ENCODE measurements at regions not wholly inside any gene's neighbourhood (a gene's known extent, or its start where the extent isn't known, plus 50 kb on each side); places are given as distances from the start of the nearest gene placed in this dataset.
"Not testable (repeated sequence)": the region's sequence is repeated elsewhere in the genome, so short reads cannot be mapped to it uniquely, and the experiment has no call there.

DNA sequence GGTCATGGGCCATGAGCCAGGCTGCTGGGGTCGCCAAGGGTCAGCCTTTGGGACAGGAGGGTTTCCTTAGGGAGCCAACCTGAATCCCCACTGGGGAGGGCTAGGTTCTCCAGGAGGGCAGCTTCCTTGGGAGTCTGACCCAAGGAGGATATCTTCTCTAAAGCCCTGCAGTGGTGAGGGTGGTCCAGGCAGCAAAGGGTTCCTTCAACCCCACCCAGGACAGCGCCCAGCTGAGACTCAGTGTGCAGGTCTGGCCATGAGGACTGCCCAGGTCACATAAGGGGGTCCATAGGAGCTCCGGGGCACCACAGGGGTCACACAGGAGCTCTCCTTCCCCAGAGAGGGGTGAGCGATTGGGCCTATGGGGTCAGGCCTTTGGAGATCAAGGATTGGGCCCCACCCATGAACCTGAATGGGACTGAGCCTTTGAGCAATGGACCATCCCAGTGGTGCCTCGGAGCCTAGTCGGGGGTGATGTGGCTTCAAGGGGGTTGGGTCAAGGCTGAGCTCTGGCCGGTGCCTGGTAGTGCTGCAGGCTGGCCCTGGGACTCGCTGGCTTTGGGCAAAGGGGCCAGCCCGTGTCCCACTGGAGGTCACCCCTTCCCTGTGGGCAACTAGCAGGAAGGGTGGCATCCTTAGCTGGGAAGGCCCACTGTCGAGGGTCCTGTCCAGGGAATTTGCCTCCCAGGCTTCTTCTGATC lies 216.5 kb downstream of the SNRPN start:
- no peak for DNase-seq

- no peak for DNase-seq
Measured at GRCh38 chr15:25171856-25172687, 217.3 kb downstream of the SNRPN start.

DNA sequence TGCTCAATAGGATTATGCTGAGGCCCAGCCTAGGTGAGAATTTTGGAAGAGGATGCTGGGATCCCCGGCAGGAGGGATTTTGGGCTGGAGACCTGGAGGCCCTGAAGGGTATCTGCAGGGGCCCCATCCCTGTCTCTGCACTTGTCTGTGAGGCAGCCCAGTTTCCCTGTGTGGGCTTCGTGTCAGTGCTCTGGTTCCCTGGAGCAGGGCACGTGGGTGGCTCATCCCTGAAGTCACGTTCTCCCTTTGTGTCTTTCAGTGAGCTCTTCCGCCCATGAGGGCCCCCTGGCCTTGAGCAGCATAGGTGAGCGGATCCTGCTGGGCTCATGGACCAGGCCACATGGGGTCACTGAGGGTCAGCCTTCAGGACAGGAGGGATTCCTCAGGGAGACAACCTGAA lies 217.9 kb downstream of the SNRPN start:
- DNase-seq: no peak

DNA sequence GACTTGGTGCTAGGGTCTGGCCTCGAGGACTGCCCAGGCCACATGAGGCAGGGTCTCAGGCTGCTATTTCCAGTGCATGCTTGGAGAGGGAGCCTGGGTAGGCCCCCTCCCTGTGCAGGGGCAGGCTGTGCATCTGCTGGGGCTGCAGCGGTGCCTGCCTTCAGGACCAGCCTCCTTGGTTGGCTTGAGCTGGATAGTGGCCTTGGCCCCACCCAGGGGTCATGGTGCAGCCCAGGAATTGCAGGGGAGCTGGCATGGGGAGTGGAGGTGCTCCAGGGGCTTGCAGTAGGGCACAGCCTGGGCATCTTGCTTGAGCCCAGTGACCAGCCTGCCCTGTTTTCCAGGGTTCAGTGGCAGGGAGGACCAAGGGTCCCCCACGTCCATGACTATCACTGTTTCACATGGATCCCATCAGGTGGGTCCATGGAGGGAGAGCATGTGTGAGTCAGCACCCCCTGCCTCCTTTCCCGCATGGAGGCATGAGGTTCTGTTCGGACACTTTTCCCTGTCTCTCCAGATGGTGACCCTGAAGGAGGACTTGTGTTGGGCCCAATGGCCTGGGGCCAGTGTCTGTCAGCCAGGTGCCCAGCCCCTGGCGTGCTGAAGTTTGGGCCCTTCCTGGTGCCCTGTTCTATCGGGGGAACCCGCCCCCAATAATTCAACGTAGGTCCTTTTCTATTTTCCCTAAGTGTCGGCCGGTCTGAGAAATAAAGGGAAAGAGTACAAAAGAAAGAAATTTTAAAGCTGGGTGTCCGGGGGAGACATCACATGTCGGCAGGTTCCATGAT lies 218.6 kb downstream of the SNRPN start:
- no peak for DNase-seq

- DNase-seq: not testable (repeated sequence)
Measured at GRCh38 chr15:25174149-25174548, 219.4 kb downstream of the SNRPN start.

DNA sequence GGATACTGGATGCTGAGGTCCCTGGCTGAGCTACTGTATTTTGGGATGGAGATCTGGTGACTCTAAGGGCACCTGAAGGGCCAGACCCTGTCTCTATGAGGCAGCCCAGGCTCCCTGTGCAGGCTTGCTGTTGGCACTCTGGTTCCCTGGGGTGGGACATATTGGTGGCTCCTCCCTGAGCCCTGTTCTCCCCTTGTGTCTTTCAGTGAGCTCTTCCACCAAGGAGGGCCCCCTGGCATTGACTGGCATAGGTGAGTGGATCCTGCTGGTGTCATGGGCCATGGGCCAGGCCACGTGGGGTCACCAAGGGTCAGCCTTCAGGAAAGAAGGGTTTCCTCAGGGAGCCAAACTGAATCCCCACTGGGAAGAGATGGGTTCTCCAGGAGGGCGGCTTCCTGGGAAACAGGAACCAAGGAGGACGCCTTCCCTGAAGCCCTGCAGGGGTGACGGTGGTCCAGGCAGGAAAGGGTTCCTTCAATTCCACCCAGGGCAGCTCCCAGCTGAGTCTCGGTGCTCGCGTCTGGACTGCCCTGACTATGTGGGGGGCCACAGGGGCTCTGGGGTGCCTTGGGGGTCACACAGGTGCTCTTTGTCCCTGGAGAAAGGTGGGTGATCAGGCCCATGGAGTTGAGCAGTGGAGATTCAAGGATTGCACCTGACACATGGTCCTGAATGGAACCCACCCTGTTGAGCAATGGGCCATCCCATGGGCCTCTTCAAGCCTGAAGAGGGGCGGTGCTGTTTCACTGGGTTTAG lies 220.4 kb downstream of the SNRPN start:
- DNase-seq: no peak

- DNase-seq: no peak
Measured at GRCh38 chr15:25175789-25176615, 221.2 kb downstream of the SNRPN start.

- DNase-seq: no peak
Measured at GRCh38 chr15:25176616-25176923, 221.8 kb downstream of the SNRPN start.

GRCh38 chr15:25176991-25177954 lies 222.5 kb downstream of the SNRPN start:
- no peak for DNase-seq

DNA sequence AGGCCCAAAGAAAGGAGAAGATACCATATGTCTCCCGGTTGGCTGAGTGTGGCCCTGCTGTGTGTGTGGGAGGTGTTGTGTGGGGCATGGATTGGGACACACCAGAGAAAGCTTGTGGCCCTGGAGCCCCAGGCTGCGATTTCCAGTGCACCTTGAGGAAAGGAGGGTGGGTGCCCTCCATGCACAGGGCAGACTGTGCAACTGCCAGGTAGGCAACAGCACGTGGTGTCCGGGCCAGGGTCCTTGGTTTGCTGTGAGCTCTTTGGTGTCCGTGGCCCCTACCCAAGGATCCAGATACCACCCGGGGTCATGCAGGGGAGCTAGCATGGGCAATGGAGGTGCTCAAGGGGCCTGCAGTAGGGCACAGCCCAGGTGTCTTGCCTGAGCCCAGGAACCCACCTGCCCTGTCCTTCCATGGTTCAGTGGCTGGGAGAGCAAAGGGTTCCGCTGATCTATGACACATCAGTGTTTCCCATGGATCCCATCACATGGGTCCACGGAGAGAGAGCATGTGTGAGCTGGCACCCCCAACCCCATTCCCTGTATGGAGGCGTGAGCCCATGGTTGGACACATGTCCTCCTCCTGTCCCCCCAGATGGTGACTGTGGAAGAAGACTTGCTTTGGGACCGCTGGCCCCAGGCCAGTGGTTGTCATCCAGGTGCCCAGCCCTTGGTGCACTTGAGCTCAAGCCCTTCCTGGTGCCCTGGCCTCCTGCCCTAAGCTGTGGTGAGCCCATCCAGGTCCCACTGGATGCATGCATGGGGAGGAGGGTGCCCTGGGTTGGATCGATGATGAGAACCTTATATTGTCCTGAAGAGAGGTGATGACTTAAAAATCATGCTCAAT lies 223.4 kb downstream of the SNRPN start:
- no peak for DNase-seq

- no peak for DNase-seq
Measured at GRCh38 chr15:25178835-25179672, 224.3 kb downstream of the SNRPN start.

DNA sequence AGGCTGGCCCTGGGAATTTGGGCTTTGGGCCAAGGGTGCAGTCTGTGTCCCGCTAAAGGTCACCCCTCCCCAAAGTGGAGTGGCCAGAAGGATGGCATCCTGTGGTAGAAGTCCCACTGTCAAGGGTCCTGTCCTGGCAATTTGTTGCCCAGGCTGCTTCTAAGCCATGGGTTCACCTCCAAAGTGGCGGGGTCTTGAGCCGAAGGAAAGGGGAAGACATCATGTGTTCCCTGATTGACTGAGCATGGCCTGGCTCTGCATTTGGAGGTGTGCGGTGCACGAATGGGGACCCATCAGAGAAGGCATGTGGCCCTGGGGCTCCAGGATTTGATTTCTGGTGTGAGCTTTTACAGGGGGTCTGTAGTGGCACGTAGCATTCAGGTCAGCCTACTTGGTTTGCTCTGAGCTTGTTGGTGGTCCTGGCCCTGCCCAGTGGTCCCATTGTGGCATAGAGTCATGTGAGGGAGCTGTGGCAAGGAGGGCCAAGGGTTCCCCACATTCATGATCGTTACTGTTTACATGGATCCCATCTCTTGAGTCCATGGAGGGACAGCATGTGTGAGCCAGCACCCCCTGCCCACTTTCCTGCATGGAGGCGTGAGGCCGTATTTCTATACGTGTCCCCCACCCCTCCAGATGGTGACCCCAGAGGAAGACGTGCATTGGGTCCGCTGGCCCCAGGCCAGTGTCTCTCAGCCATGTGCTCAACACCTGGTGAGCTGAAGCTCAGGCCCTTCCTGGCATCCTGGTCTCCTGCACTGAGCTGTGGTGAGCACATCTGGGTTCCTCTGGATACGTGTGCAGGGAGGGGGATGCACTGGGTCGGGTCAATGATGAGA lies 225.1 kb downstream of the SNRPN start:
- DNase-seq: no peak

DNA sequence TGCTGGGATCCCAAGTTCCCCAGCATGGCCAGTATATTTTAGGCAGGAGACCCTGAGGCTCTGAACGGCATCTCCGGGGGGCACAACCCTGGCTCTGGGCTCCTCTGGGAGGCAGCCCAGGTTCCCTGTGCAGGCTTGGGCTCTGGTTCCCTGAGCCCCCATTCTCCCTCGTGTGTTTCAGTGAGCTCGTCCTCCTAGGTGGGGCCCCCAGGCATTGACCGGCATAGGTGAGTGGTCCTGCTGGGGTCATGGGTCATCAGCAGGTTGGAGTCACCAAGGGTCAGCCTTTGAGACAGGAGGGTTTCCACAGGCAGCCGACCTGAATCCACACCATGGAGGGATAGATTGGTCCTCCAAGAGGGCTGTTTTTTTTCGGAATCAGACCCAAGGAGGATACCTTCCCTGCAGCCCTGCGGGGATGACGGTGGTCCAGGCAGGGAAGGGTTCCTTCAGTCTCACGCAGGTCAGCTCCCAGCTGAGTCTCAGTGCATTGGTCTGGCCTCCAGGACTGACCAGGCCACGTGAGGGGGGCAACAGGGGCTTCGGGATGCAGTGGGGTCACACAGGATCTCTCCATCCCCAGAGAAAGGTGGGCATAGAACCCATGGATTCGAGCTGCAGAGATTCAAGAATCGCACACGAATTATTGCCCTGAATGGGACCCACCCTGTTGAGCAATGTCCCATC lies 226.0 kb downstream of the SNRPN start:
- DNase-seq: no peak

GRCh38 chr15:25181293-25182097 lies 226.7 kb downstream of the SNRPN start:
- DNase-seq: no peak

- DNase-seq: no peak
Measured at GRCh38 chr15:25182098-25182478, 227.3 kb downstream of the SNRPN start.

DNA sequence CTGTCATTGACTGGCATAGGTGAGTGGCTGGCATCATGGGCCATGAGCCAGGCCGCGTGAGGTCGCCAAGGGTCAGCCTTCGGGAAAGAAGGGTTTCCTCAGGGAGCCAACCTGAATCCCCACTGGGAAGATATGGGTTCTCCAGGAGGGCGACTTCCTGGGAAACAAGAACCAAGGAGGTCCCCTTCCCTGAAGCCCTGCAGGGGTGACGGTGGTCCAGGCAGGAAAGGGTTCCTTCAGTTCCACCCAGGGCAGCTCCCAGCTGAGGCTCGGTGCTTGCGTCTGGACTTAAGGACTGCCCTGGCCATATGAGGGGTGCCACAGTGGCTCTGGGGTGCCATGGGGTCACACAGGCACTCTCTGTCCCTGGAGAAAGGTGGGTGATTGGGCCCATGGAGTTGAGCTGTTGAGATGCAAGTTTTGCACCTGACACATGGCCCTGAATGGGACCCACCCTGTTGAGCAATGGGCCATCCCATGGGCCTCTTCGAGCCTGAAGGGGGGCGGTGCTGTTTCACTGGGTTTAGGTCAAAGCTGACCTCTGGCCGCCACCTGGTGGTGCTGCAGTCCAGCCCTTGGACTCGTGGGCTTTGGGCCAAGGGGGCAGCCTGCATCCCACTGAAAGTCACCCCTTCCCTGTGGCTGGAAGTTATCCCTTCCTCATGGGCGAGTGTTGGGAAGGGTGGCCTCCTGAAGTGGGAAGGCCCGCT lies 228.1 kb downstream of the SNRPN start:
- no peak for DNase-seq

All from eye (tissue), 1 donor.